HCT116 (cell line): ENCODE measurements at regions not wholly inside any gene's neighbourhood (a gene's known extent, or its start where the extent isn't known, plus 50 kb on each side); places are given as distances from the start of the nearest gene placed in this dataset.

Experiments used
- ATAC-seq: fragments of 200-7000 bp; cut with Tn5 transposase; 2 replicates; pipeline ENCODE4 v1.9.1; 2020; ENCODE audit warnings: mild to moderate bottlenecking, moderate library complexity
- BruUV-seq: library from RNA; stranded (reverse); fragments of 400-500 nt; replicated peaks from 2 replicates; lab custom pipeline; 2021; lab: Mats Ljungman, UMichigan
- CTCF ChIA-PET: fragments of 300-600 bp; sonication (Branson Sonifier 250); formaldehyde crosslinking; loops from one replicate; lab custom pipeline; 2021; ENCODE audit warnings: antibody characterized with exemption; lab: Charles Lee
- POLR2A ChIA-PET: fragments of 300-600, 350-600 bp; sonication (Branson Sonifier 250); formaldehyde crosslinking; loops from one replicate; lab custom pipeline; 2021; ENCODE audit warnings: antibody characterized with exemption; lab: Charles Lee
- RAD21 ChIA-PET, 2 experiments: fragments of 300-600 bp; sonication (Branson Sonifier 250); formaldehyde crosslinking; loops; one replicate each; lab custom pipeline; 2023; ENCODE audit warnings: low total read pairs in 2 of 2; ENCODE audit not compliant: uncharacterized antibody in 2 of 2, unreplicated experiment in 2 of 2, low non-redundant PET in 1 of 2; lab: Charles Lee
- DNase-seq: peaks from one replicate; pipeline ENCODE4 v3.0.0-alpha.2; 2010; ENCODE audit warnings: low read depth, low spot score
- H2AFZ ChIP-seq: fragments of 200-600 bp; shearing (Covaris generic), sonication (generic); 2 replicates; pipeline ENCODE4 v1.6.1; 2017; ENCODE audit warnings: low read depth, mixed run types, mixed read lengths, antibody characterized with exemption, low read length; ENCODE audit not compliant: poor library complexity, severe bottlenecking
- H3K27ac ChIP-seq: 2 replicates; pipeline ENCODE4 v1.5.1; 2012; ENCODE audit warnings: low read depth, low read length
- H3K27me3 ChIP-seq: fragments of 200-600 bp; sonication (generic); 2 replicates; pipeline ENCODE4 v1.6.1; 2016; ENCODE audit warnings: mixed run types, low read length, mixed read lengths; ENCODE audit not compliant: insufficient read depth
- H3K36me3 ChIP-seq, 2 experiments: fragments of 200-500 bp in 1 of 2; fragments of 200-600 bp in 1 of 2; sonication (Bioruptor generic) in 1 of 2; sonication (generic) in 1 of 2; 2 replicates each; pipeline versions ENCODE4 v1.5.1 to v1.6.1; 2014 to 2016; ENCODE audit warnings: low read length in 2 of 2, inconsistent platforms in 1 of 2, mixed read lengths in 1 of 2, mixed run types in 1 of 2; ENCODE audit not compliant: insufficient read depth in 2 of 2, control insufficient read depth in 1 of 2
- H3K4me1 ChIP-seq, 2 experiments: fragments of 200-600 bp in 1 of 2; sonication (generic) in 1 of 2; 2 replicates each; pipeline versions ENCODE4 v1.5.1 to v1.6.1; 2012 to 2017; ENCODE audit warnings: low read length in 2 of 2, inconsistent platforms in 1 of 2, mild to moderate bottlenecking in 1 of 2, mixed read lengths in 1 of 2, mixed run types in 1 of 2, moderate library complexity in 1 of 2; ENCODE audit not compliant: insufficient read depth in 2 of 2, control insufficient read depth in 1 of 2
- H3K4me2 ChIP-seq: fragments of 200-600 bp; sonication (generic); 2 replicates; pipeline ENCODE4 v1.6.1; 2017; ENCODE audit warnings: mixed run types, low read length, mixed read lengths
- H3K4me3 ChIP-seq, 2 experiments: fragments of 200-600 bp in 1 of 2; sonication (generic) in 1 of 2; replicated peaks in 1 of 2; 2 replicates each; pipeline ENCODE4 v1.5.1; 2011 to 2016; ENCODE audit warnings: low read length in 2 of 2, control low read depth in 1 of 2, low read depth in 1 of 2, mild to moderate bottlenecking in 1 of 2, mixed read lengths in 1 of 2, mixed run types in 1 of 2
- H3K79me2 ChIP-seq: fragments of 200-600 bp; sonication (generic); 2 replicates; pipeline ENCODE4 v1.6.1; 2017; ENCODE audit warnings: mild to moderate bottlenecking, mixed run types, low read length, moderate library complexity, mixed read lengths; ENCODE audit not compliant: insufficient read depth
- H3K9ac ChIP-seq: fragments of 200-600 bp; sonication (generic); 2 replicates; pipeline ENCODE4 v1.6.1; 2016; ENCODE audit warnings: low read length, mixed read lengths
- H3K9me2 ChIP-seq: fragments of 200-600 bp; sonication (generic), shearing (Covaris generic); 2 replicates; pipeline ENCODE4 v1.6.1; 2017; ENCODE audit warnings: mixed run types, mild to moderate bottlenecking, moderate library complexity; ENCODE audit not compliant: insufficient read depth
- H3K9me3 ChIP-seq, 2 experiments: fragments of 200-500 bp in 1 of 2; fragments of 200-600 bp in 1 of 2; sonication (Bioruptor generic) in 1 of 2; sonication (generic) in 1 of 2; 2 replicates each; pipeline ENCODE4 v1.6.1; 2014 to 2017; ENCODE audit warnings: low read length in 2 of 2, mixed read lengths in 2 of 2, inconsistent platforms in 1 of 2, low read depth in 1 of 2, mild to moderate bottlenecking in 1 of 2, mixed run types in 1 of 2, moderate library complexity in 1 of 2; ENCODE audit not compliant: control insufficient read depth in 1 of 2, insufficient read depth in 1 of 2
- H4K20me1 ChIP-seq: fragments of 200-600 bp; sonication (generic), shearing (Covaris generic); 2 replicates; pipeline ENCODE4 v1.6.1; 2017; ENCODE audit warnings: mixed run types, mild to moderate bottlenecking, moderate library complexity; ENCODE audit not compliant: insufficient read depth
- CBX3 ChIP-seq: IDR thresholded peaks from 2 replicates; pipeline ENCODE4 v1.6.1; 2012; ENCODE audit warnings: low read depth
- CEBPB ChIP-seq: IDR thresholded peaks from 2 replicates; pipeline ENCODE4 v1.6.1; 2012; ENCODE audit warnings: low read depth
- CTCF ChIP-seq, 3 experiments: fragments of 200-600 bp in 1 of 3; sonication (generic) in 1 of 3; IDR thresholded peaks in 2 of 3; conservative IDR thresholded peaks in 1 of 3; 2 replicates each; pipeline ENCODE4 v1.5.1; 2012 to 2017; ENCODE audit warnings: low read depth in 2 of 3, low read length in 2 of 3, antibody characterized with exemption in 1 of 3, borderline replicate concordance in 1 of 3, control low read depth in 1 of 3, mild to moderate bottlenecking in 1 of 3, mixed read lengths in 1 of 3, mixed run types in 1 of 3, moderate library complexity in 1 of 3; ENCODE audit not compliant: insufficient read depth in 1 of 3
- EGR1 ChIP-seq: IDR thresholded peaks from 2 replicates; pipeline ENCODE4 v1.6.1; 2012; ENCODE audit warnings: low read depth
- ELF1 ChIP-seq: IDR thresholded peaks from 2 replicates; pipeline ENCODE4 v1.6.1; 2012; ENCODE audit warnings: low read depth, borderline replicate concordance
- FOSL1 ChIP-seq: IDR thresholded peaks from 2 replicates; pipeline ENCODE4 v1.6.1; 2012; ENCODE audit warnings: low read depth
- JUND ChIP-seq: IDR thresholded peaks from 2 replicates; pipeline ENCODE4 v1.6.1; 2012
- MAX ChIP-seq: IDR thresholded peaks from 2 replicates; pipeline ENCODE4 v1.6.1; 2012
- POLR2A ChIP-seq: IDR thresholded peaks from 2 replicates; pipeline ENCODE4 v1.7.0; 2011; ENCODE audit warnings: borderline replicate concordance; ENCODE audit not compliant: insufficient read depth, insufficient read length; ENCODE audit errors: extremely low read depth
- POLR2AphosphoS5 ChIP-seq: IDR thresholded peaks from 2 replicates; pipeline ENCODE4 v1.6.1; 2011; ENCODE audit warnings: mild to moderate bottlenecking, low read depth, low read length, moderate library complexity
- TCF7L2 ChIP-seq: IDR thresholded peaks from 2 replicates; pipeline ENCODE4 v1.7.0; 2011; ENCODE audit warnings: borderline replicate concordance, inconsistent platforms; ENCODE audit not compliant: insufficient read depth, insufficient read length; ENCODE audit errors: extremely low read depth
- ZFX ChIP-seq: fragments of 450-650 bp; IDR thresholded peaks from 2 replicates; pipeline ENCODE4 v1.6.1; 2017
- ZNF274 ChIP-seq: fragments of 200-500 bp; sonication (Bioruptor generic); IDR thresholded peaks from 2 replicates; pipeline ENCODE4 v1.6.1; 2014; ENCODE audit warnings: mild to moderate bottlenecking, low read depth, low read length, inconsistent platforms
- intact Hi-C: fragments of 100-400 bp; cut with micrococcal nuclease; formaldehyde crosslinking; loops from 2 replicates; pipeline ENCODE4 v1.10.0; 2022
- TF ChIP-seq, protein P1 (sequence below): IDR thresholded peaks from 2 replicates; pipeline ENCODE4 v1.6.1; 2012; ENCODE audit warnings: low read depth
- TF ChIP-seq, protein P2 (sequence below): IDR thresholded peaks from 2 replicates; pipeline ENCODE4 v1.6.1; 2012

GRCh38 chr19:28350037-28350436, 862.9 kb downstream of the UQCRFS1 start:
- Histone ChIP-seq H3K9ac (no peak overlapping the region), H3K4me2 (no peak overlapping the region), H3K4me3 (no peak overlapping the region), H2AFZ (no peak overlapping the region), H3K9me3 (peaks cover 0 to 26% of the 10 kb centered on the region in 2 experiments; a peak in 2 of 4 replicates), H3K79me2 (no peaks in the 10 kb centered on the region), H3K9me2 (no peaks in the 10 kb centered on the region), H3K4me1 (no peaks in the 10 kb centered on the region), H3K27me3 (no peaks in the 10 kb centered on the region), H4K20me1 (no peaks in the 10 kb centered on the region), H3K36me3 (no peaks in the 10 kb centered on the region), H3K27ac (no peak overlapping the region)
- intact Hi-C loops, result no loop called here
- POLR2A ChIA-PET, result no interaction called here
- CTCF ChIA-PET, result no interaction called here
- RAD21 ChIA-PET, result no interaction called here
- BruUV-seq, result no TSS peak
- DNase-seq, result no peak
- TF ChIP-seq JUND (no peak), EGR1 (no peak), CEBPB (no peak), ELF1 (no peak), ZFX (no peak), CTCF (IDR thresholded peaks at IDR 0.05 in 2 of 3, conservative IDR thresholded peaks at IDR 0.05 in 1 of 3; ENCODE audit: borderline replicate concordance in 1 of 3, insufficient read depth in 1 of 3, low read depth in 2 of 3, low read length in 2 of 3) (no peak), FOSL1 (no peak), ZNF274 (no peak), POLR2A (no peak), POLR2AphosphoS5 (no peak), CBX3 (no peak), TCF7L2 (no peak), MAX (no peak)
- TF ChIP-seq, protein P1, sequence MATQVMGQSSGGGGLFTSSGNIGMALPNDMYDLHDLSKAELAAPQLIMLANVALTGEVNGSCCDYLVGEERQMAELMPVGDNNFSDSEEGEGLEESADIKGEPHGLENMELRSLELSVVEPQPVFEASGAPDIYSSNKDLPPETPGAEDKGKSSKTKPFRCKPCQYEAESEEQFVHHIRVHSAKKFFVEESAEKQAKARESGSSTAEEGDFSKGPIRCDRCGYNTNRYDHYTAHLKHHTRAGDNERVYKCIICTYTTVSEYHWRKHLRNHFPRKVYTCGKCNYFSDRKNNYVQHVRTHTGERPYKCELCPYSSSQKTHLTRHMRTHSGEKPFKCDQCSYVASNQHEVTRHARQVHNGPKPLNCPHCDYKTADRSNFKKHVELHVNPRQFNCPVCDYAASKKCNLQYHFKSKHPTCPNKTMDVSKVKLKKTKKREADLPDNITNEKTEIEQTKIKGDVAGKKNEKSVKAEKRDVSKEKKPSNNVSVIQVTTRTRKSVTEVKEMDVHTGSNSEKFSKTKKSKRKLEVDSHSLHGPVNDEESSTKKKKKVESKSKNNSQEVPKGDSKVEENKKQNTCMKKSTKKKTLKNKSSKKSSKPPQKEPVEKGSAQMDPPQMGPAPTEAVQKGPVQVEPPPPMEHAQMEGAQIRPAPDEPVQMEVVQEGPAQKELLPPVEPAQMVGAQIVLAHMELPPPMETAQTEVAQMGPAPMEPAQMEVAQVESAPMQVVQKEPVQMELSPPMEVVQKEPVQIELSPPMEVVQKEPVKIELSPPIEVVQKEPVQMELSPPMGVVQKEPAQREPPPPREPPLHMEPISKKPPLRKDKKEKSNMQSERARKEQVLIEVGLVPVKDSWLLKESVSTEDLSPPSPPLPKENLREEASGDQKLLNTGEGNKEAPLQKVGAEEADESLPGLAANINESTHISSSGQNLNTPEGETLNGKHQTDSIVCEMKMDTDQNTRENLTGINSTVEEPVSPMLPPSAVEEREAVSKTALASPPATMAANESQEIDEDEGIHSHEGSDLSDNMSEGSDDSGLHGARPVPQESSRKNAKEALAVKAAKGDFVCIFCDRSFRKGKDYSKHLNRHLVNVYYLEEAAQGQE, result no peak
- TF ChIP-seq, protein P2, sequence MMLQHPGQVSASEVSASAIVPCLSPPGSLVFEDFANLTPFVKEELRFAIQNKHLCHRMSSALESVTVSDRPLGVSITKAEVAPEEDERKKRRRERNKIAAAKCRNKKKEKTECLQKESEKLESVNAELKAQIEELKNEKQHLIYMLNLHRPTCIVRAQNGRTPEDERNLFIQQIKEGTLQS, result no peak
- ATAC-seq, result no peak
